ENCODE measurements at regions not wholly inside any gene's neighbourhood (a gene's known extent, or its start where the extent isn't known, plus 50 kb on each side); places are given as distances from the start of the nearest gene placed in this dataset.

DNA sequence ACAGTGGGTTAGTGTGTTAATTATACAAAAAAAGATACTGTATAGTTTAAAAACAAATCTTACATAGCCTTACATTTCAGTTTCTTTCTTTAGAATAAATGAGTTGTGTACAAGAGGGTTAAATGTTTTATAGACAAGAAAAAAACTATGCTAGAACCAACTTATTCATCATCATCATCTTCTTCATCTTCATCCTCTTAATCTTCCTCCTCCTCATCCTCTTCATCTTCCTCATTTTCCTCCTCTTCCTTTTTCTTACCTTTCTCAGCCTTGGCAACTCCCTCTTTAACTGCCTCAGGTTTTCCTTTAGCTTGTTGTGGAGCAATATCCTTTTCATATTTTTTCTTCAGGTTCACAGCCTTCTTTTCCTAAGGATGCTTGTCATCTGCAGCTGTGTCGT, 53.7 kb downstream of the RPS12 start:
- DNase-seq (ENCODE audit: low read depth in 3 of 3) = no peak

DNA sequence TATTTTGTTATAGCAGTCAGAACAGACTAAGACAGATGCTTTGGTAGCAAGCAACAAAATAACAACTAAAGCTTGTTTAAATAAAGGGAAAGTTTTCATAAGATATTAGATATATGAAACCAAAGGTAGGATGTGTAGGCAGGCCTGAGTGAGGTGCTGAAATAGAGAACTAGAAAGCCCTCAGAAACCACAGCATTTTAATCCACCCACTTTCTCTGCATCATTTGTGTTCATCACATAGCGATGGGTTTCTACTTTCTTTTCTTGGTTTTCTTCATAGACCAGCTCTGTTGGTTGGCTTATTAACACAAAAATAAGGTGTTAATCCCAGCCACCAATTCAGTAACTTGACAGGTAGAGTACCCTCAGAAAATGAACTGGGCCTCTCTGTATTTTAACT, 58.6 kb downstream of the RPS12 start:
- no peak for DNase-seq (ENCODE audit: low read depth in 3 of 3)

DNA sequence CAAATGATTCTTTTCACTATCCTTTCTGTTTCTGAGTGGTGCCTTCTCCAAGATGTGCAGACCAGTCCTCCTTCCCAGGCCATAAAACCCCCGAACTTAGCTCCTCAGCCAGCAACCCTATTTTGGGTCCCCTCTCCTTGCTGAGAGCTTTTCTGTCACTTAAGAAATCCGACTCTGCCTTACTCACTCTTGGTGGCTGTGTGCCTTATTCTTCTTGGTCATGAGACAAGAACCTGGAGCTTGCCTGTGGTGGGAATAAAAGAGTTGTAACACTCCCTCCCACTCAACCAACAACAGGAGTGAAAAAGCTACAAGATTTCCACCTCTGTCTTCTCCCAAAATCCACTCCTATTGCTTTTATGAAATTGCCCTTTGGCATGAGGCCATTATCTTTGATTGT, 62.6 kb downstream of the RPS12 start:
- no peak for DNase-seq (ENCODE audit: low read depth in 3 of 3)

DNA sequence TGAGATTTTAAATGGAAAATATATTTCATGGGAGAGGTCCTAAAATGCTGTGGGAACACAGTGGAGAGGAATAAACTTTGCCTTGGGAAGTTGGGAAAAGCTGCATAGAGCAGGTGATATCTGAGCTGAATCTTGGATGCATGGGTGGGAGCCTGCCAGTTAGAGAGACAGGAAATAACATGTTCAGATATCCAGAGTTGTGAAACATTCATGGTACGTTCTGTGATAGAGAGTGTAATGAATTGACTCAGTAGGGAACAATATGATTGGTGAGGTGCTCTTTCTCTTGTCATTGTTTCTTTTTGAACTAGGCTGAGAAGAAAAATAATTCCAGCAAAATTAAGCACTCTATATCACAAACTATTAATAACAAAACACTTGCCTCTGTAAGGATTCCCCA, 72.8 kb downstream of the RPS12 start:
- DNase-seq (ENCODE audit: low read depth in 3 of 3) = no peak

DNA sequence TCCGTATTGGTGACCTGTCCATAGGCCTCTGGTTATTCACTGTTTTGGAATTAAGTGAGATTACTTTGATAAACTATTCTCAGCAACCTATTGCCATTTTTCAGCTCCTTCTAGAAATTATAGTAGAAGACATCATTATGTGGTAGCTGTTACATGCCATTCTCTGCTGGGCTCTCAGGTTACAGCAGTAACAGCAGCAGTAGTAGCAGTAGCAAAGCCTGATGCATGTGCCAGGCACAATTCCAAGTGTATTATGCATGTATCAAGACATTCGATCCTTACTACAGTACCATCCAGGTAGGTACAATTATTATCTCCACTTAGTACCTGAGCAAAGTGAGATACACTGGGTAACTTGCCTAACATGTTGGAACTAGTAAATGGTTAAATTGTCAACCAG, 74.3 kb downstream of the RPS12 start:
- no peak for DNase-seq (ENCODE audit: low read depth in 3 of 3)

DNA sequence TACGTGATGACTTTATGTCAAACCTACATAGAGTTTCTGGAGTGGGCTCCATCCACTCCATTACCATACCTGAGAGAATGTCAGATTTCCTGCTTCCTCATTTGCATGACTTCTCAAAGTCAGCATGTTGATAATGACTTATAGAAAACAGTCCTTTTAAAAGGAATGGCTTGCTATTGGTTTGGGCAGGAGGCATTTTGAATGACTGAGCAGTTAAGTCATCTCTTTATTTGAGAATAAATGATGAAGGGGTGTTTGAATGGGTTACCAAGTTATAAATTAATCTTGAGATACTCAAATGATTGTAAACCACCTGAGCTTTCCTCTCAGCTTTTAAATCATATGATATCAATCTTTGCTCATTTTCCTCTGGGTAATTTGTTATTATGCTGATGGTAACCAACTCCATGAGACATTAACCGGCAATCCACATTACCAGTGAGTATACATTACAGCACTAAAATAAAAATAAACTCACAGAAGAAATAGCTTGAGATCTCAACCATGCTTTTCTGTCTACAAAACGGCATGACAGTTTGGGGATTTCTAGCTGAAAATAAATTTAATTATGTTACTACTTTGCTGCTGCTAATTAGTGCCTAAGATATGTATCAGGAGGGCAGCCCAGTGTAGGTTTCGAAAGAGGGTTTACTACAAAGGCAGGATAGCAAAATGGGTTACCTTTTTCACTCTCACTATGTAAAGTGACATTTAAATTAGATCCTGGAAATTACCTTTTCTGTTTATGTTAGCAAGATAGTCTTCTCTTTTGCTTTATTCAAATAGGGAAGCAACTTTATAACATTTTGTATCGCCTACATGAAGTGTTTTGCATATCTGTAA, 78.8 kb downstream of the RPS12 start:
- DNase-seq (ENCODE audit: low read depth in 3 of 3) = no peak

DNA sequence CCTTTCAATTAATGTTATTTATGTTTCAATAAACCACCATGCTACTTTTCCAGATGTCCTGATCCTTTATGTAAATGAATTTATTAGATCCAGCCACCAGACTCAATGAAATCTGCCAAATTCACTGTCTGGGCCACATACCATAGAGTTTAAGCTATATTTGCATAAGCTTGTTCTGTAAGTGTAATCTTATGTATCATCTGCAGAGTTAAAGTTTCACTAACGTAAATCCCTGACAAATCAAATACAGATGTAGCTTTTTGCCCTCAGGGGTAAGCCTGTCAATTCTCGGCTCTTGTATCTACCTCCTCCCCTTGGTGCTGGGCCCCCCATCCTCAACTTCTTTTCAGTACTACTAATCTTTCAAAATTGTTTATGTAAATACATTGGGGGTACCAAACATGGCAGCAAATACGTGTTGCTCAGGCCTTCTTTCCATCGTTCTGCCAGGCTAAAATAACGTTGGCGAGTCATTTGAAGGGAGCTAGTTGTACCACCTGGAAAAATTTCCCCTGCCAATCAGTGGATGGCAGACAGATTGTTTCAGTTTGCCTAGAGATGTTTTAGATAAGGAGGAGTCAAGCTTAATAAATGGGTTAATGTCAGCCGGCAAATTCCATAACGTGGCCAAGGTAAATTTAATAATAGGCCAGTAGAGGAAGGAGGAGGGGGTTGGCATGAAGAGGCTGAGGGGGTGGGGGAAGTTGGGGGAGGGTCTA, 79.6 kb downstream of the RPS12 start:
- DNase-seq (ENCODE audit: low read depth in 3 of 3) = no peak

DNA sequence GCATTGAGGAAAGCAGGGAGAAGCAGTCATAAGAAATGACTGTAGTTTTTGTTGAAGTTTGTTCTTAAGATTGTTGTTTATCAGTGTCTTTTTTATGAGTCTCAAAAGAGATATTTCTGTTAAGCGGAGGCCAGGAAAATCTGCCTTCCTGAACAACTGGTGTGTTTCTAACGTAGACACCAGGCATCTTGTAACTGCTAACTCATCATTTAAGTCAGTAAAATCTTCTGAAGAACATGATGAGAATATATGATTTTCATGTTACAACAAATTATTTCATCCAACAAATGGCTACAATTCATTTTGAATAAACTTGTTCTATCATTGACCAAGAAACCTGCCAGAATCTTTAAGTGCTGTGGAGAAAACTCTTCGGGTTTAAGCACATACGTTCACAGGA, 84.0 kb downstream of the RPS12 start:
- no peak for DNase-seq (ENCODE audit: low read depth in 3 of 3)

DNA sequence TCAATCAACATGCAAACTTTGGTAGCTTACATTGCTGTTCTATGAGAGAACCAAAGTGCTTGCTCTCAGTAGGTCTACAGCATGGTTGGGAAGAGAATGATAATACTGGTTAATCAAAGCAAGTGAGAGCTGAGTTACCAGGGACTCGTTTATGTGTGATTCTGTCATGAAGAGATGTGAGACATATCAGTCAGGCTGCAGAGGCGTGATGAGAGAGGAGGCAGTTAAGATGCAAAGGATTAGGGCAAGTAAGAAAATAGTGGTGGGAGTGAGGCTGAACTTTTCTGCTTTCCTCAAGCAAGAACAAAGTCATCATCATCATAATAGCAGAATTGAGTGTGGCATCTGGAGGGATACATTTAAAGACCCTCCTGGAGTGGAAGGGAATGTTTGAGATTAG, 86.5 kb downstream of the RPS12 start:
- DNase-seq (ENCODE audit: low read depth in 3 of 3) = no peak

DNA sequence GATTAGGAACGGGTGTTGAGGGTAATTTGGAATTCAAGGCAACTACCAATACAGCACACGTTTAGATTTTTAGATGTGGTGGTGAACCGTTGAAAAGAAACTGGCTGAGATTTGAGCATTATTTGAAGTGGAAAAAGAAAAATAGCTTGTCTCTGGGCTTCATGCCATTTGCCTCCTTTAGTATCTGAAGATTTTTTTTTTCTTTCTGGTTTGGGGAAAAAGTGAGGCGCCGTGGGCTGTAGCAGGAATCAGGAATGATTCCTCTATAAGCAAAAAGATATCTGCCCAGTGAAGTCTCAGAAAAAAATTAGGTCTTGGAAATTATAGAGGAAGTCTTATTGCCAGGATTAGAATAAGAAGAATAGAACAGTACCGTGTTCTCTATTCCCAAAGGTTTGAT, 88.5 kb downstream of the RPS12 start:
- DNase-seq (ENCODE audit: low read depth in 3 of 3) = no peak

DNA sequence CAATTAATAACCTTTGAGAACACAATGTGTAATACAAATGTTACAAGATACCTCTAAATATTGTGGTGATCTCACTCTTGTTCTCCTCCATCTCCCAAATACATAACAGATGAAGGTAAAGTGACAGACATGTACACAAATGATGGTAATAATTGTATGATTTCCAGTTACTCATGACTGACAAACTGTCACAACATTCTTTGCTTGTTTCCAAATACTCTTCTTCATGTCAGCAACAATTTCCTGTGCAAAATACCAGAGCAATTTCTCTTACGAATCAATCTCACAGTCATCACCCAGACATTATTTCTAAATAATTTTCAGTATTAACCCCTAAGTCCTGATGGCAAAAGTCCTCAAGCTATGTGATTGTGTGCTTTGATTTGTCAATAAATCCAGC, 92.9 kb downstream of the RPS12 start:
- no peak for DNase-seq (ENCODE audit: low read depth in 3 of 3)

DNA sequence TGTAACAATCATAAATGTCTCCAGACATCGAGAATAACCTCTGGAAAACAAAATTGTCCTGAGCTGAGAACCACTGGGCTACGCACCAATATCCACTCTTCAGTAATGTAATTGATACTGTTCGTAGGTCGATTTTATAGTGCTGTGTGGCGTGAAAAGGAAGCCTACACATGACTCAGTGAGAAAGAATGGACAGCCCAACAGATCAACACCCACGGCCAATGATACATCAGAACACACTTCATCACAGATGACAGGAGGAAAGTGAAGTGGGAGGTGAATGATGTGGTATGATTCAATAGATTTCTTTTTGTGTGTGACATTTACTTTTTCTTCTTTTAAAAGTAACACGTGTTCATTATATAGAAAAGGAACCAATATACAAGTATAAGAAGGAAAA, 93.5 kb downstream of the RPS12 start:
- no peak for DNase-seq (ENCODE audit: low read depth in 3 of 3)

DNA sequence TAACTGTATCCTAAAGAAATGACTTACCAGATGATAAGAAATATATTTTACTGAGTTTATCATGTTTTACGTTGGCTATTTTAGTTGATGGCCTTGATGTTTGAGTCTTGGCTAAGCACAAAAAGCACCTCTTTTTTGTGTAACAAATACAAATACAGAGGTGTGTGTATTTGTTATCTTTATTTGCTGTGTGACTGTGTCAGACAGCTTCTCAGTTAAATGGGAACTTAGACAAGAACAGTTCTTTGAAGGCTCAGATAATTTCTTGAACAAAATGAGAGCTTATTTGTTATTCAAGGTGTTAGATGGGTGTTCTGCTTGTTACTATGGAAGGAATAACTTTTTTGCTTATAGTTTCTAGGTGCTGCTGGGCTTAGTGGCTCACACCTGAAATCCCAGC, 95.4 kb downstream of the RPS12 start:
- no peak for DNase-seq (ENCODE audit: low read depth in 3 of 3)

DNA sequence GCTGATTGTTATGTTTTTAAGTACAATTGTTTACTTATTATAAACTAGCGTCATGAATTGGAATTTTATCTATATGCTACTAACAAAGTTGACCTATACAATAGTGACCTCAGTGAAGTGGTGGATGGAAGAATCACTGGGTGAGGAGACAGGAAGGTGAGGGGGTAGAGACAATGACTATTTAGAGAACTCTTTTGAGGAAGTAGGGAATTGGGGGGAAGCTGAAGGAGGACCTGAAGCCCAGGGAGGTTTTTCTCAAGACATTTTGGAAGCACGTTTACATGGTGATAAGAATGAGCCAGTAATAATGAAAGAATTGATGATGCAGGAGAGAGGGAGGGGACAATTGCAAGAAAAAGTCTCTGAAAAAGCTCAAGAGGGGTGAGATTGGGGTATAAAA, 96.4 kb downstream of the RPS12 start:
- no peak for DNase-seq (ENCODE audit: low read depth in 3 of 3)

DNA sequence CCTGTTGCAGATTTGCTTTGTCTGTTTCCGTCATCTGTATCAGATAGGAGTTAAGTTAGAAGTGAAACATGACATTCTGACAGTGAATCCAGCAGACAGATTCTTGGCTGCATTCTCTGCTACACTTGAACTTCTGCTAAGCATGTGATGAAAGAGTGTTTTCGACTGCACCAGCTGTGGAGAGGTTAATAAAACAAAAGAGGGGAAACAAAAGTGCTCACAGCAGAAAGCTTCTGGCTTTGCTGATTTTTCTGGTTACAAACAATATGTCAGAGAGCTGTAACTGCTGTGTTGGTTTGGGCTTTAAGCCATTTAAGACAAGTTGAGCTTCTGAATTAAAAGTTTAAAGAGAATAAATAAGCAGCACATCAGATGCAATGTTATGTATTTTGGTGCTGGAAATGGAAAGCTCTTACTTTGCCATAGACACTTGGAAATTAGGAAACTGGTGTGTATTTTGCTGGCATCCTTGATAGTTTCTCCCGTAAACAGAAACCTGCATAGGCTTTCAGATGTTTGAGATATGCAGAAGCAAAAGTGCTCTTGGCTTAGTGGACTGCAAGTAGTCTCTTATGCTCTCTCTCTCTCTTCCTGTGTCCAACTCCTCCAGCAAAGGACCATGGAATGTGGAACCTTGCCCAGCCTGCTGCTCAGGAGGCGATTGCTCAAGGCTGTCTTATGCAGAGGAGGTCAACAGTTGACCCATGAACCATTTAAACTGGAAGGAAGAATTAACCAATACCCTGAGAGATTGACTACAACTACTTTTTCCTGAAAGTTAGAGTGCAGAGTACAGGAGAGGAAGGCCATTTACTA, 104.9 kb downstream of the RPS12 start:
- DNase-seq (ENCODE audit: low read depth in 3 of 3) = no peak

DNA sequence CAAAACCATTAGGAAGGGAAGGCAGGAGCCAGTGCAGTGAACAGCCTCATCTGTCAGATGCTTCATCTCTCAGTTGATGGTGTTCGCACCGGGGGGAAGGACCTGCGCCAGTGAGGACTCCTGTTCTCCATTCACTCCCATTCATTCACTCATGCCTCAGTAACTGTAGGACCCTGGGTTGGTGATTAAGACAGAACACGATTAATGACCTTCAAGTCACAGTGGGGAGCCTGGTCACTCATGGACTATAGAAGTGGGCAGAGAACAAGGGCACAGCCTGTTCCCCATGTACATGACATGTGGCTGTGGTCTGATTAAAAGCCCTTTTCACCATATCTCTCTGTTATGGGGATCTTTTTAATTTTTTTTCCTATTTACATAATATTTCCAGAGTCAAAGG, 113.3 kb downstream of the RPS12 start:
- no peak for DNase-seq (ENCODE audit: low read depth in 3 of 3)

DNA sequence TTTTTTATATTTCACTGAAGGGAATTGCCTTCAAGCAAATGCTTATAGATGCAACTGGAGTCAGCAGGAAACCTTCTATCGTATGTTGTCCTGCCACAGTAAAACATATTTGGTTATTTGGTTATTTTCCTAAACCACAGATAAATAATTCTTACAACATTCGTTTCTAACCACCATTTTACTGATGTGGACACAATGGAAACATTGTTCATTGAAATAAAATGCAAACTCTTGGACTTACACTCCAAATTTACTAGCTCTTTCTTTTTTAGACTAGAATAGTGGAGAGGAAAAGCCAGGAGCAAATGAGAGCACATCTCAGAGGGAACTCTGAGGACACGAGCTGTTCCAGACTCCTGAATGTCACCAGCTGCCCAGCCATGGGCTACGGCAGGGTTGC, 114.8 kb downstream of the RPS12 start:
- no peak for DNase-seq (ENCODE audit: low read depth in 3 of 3)

DNA sequence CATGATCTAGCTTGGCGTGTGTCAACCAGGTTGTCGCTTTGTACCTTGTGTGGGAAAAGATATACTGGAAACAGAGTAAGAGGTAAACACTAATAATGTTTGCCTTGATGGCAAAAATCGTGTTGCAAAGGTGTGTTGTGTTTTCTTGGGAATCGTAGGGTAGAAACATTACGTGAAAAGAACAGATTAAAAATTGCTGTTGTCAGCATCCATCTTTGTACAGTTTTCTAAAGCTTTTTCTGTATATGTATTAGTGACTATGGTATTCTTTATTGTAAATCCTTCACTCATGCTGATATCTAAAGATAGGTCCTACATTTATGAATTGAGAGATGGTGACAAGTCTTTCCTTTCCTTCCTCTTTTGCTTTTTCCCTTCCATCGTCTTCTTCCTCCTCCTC, 116.9 kb downstream of the RPS12 start:
- DNase-seq (ENCODE audit: low read depth in 3 of 3) = no peak

DNA sequence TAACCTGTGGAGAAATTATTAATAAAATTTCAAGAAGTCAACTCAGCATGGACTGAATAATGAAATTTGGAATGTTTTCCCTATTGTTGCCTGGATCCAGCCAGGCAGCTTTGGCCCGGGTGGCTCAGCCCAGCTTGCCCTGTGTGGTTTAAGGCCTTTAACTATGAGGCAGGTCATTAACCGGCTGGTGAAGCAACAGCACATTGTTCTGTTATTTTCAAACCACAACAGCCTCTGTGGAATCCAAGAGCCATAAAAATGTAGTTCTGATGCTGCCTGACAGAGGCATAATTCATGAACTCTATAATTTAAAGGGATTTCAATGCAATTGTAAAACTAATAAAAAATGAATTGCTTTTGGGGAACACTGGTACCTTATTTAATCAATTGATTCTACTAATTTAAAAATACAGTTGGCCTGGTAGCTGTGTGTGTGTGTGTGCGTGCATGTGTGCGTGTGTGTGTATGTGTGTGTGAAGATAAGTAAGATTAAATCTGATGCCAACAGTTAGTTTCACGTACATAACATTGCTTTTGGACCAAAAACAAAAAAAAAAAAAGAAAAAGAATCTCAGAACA, 117.7 kb downstream of the RPS12 start:
- no peak for DNase-seq (ENCODE audit: low read depth in 3 of 3)

DNA sequence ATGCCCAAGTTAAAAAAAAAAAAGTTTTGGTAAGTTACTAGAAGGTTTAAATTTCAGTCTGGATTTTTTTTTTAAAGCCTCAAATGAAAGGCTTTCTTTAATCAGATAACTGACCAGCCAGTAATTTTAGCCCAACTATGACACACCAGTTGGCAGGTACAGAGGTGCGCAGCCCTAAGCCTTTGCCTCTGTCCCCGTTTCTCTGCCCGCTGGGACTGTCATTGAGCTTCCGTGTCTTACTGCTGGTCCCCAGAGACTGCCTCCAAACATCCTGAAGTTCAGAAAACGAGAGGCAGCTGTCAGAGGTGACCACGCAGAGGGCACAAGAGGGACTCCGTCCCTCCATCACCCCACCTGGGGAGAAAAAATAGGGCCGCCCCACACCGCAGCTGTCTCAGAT, 118.2 kb downstream of the RPS12 start:
- no peak for DNase-seq (ENCODE audit: low read depth in 3 of 3)

DNA sequence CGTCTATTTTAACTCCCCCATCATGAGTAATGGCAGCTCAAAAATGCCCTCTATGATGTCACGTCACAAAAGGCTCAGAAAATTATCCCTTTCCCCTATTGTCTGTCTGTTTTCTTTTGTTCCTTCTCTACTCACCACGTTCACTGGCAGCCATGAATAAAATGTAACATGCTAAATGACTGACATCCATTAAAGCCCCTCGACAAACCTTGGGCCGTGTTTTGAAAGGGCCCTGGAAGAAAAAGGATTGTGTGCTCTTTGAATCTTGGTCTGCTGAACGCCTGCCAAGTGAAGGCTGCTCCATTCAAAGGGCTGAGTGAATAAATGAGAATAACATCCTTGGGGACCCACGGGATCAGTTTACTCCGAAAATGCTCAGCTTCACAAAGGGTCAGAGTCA, 118.7 kb downstream of the RPS12 start:
- no peak for DNase-seq (ENCODE audit: low read depth in 3 of 3)

DNA sequence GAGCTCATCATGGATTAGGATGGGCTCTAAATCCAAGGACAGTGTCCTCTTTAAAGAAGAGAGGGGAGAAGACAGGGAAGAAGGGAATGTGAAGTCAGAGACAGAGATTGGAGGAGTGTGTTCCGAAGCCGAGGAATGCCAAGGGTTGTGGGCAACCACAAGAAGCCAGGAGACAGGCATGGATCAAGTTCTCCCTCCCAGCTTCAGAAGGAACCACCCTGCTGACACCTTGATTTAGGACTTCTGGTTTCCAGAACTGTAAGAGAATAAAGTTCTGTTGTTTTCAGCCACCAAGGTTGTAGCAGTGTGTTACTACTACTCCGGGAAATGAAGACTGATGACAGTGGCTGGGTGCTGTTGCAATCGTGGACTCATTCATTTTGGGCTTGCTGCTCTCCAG, 120.1 kb downstream of the RPS12 start:
- DNase-seq (ENCODE audit: low read depth in 3 of 3) = no peak

All from stimulated activated CD4-positive, alpha-beta T cell treated with anti-CD3 and anti-CD28 coated beads, TNF-alpha, amount 100 ng/mL, for 48 hours (primary cell).